ENCODE measurements at regions not wholly inside any gene's neighbourhood (a gene's known extent, or its start where the extent isn't known, plus 50 kb on each side); places are given as distances from the start of the nearest gene placed in this dataset.

DNA sequence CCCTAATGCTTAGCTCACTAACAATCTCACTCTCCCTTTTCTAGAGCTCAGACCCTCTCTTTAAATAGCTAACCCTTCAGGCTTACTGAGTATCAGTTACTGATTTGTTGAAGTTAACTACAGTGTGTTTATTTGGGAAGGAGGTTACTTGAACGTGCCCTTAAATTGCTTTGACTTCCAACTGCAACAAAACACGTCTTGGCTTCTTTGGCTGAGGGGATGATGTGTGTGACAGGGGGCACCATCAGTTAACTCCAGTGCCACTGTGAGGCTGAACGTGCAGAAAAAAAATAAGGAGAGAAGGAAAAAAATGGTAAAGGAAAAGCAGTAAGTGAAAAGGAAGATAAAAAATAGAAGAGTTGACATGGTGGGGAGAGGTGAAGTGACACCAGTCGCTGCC lies 75.1 kb upstream of the NRIP1 start:
- TF ChIP-seq POLR2A (IDR thresholded peaks at IDR 0.05; ENCODE audit: low read length) (no peak), GATA1 (IDR thresholded peaks at IDR 0.05; ENCODE audit: low read depth, low read length) (no peak)
- no peak for DNase-seq

DNA sequence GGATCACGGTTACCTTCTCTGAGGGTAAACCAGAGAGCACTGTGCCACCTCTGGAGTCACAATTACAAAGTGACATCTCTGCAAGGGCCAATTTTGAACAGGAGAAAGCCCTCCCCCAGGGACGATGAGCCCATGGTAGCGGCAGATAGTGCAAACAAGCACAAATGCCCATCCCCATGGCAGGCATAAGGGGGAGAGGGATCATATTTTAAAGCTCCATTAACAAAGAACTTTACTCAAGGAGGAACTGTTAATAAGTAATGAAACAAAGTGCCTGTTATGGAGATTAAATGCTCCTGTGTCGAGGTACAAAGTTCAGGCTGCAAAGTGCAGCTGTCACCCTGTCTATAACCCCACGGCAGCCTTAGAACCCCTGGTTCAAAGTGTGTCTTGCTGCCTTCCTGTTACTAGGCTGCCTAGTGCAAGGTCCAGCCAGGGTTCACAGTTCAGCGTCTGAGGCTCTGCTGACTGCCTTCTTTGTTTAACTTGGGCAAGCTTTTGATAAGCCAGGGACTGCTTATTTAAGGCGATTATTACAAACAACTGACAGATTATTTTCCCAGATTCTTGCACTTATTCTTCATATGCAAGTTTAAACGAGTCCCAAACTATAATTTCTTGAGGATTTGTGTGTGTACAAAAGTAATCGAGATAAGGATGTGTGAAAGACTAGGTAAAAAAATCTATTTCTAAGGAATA lies 75.7 kb upstream of the NRIP1 start:
- no peak for DNase-seq
- TF ChIP-seq POLR2A (IDR thresholded peaks at IDR 0.05; ENCODE audit: low read length) (no peak), GATA1 (IDR thresholded peaks at IDR 0.05; ENCODE audit: low read depth, low read length) (no peak)

GRCh38 chr21:15141261-15141970 lies 76.6 kb upstream of the NRIP1 start:
- TF ChIP-seq GATA1 (IDR thresholded peaks at IDR 0.05; ENCODE audit: low read depth, low read length) (no peak), POLR2A (IDR thresholded peaks at IDR 0.05; ENCODE audit: low read length) (no peak)
- no peak for DNase-seq

DNA sequence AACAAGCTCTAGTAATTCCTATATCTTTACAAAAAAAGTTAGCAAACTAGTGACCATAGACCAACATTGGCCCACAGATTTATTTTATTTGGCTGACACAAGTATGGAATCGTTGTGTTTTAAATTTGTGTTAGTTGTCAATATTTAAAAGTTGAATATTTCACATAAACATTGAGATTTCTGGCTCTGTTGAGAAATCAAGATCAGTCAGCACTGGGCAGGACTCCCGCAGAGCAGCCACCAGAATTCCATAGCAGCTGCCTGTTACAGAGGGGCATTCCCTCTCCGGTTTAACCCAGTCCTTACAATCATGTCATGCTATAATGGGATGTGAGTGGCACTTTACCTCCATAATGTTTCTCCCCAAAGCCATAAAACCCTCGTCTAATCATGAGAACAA lies 79.2 kb upstream of the NRIP1 start:
- DNase-seq, result no peak
- no peak for TF ChIP-seq GATA1 (IDR thresholded peaks at IDR 0.05; ENCODE audit: low read depth, low read length)
- TF ChIP-seq POLR2A (IDR thresholded peaks at IDR 0.05; ENCODE audit: low read length), result no peak

GRCh38 chr21:15148437-15148836 lies 83.6 kb upstream of the NRIP1 start:
- TF ChIP-seq POLR2A (IDR thresholded peaks at IDR 0.05; ENCODE audit: low read length), result no peak
- TF ChIP-seq GATA1 (IDR thresholded peaks at IDR 0.05; ENCODE audit: low read depth, low read length), result no peak
- DNase-seq, result no peak

- no peak for DNase-seq
- TF ChIP-seq POLR2A (IDR thresholded peaks at IDR 0.05; ENCODE audit: low read length), result no peak
- no peak for TF ChIP-seq GATA1 (IDR thresholded peaks at IDR 0.05; ENCODE audit: low read depth, low read length)
Measured at GRCh38 chr21:15149600-15150224, 84.9 kb upstream of the NRIP1 start.

GRCh38 chr21:15151385-15152103 lies 86.7 kb upstream of the NRIP1 start:
- TF ChIP-seq GATA1 (IDR thresholded peaks at IDR 0.05; ENCODE audit: low read depth, low read length) (no peak), POLR2A (IDR thresholded peaks at IDR 0.05; ENCODE audit: low read length) (no peak)
- DNase-seq, result no peak

GRCh38 chr21:15152591-15152990 lies 87.8 kb upstream of the NRIP1 start:
- no peak for DNase-seq

GRCh38 chr21:15159382-15160020 lies 94.7 kb upstream of the NRIP1 start:
- peak; percentile 4 to 33 for DNase-seq
- TF ChIP-seq POLR2A (IDR thresholded peaks at IDR 0.05; ENCODE audit: low read length), result no peak
- no peak for TF ChIP-seq GATA1 (IDR thresholded peaks at IDR 0.05; ENCODE audit: low read depth, low read length)

More at GRCh38 chr21:15152591-15152990, 87.8 kb upstream of the NRIP1 start:
- TF ChIP-seq GATA1 (IDR thresholded peaks at IDR 0.05; ENCODE audit: low read depth, low read length) (no peak), POLR2A (IDR thresholded peaks at IDR 0.05; ENCODE audit: low read length) (no peak)

- DNase-seq, result no peak
- TF ChIP-seq POLR2A (IDR thresholded peaks at IDR 0.05; ENCODE audit: low read length), result no peak
- TF ChIP-seq GATA1 (IDR thresholded peaks at IDR 0.05; ENCODE audit: low read depth, low read length), result no peak
Measured at GRCh38 chr21:15160136-15160535, 95.3 kb upstream of the NRIP1 start.

- no peak for DNase-seq
- TF ChIP-seq POLR2A (IDR thresholded peaks at IDR 0.05; ENCODE audit: low read length), result no peak
Measured at GRCh38 chr21:15162921-15163320, 98.1 kb upstream of the NRIP1 start.

GRCh38 chr21:15164273-15164672 lies 99.5 kb upstream of the NRIP1 start:
- no peak for TF ChIP-seq GATA1 (IDR thresholded peaks at IDR 0.05; ENCODE audit: low read depth, low read length)
- TF ChIP-seq POLR2A (IDR thresholded peaks at IDR 0.05; ENCODE audit: low read length), result no peak
- no peak for DNase-seq

DNA sequence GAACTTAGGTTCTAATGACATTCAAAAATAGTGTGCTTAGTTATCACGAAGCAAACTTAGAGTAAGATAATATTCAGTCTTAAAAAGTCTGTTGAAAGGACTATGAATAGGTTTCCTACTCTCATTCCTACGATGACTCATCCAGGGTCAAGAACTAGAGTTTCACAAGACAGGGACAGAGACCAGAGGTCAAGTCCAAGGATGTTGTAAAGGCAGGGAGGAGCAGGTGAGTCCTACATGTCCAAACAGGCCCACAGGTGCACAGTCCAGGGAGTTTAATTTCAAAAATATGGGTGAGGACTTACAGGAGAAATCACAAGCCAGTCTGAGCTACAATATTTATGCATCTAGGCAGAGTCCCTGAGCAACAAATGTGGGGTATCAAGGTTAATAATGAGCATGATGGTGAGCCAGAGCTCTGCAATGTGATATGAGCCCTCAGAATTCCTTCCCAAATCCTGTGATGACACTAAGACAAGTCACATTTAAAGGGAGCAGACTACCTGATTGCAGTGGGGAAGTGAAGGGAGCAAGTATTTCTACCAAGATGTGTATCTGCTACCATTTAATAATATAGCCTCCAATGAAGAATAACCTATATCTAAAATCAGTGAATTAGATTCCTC lies 100.0 kb upstream of the NRIP1 start:
- no peak for TF ChIP-seq GATA1 (IDR thresholded peaks at IDR 0.05; ENCODE audit: low read depth, low read length)
- TF ChIP-seq POLR2A (IDR thresholded peaks at IDR 0.05; ENCODE audit: low read length), result no peak
- DNase-seq, result no peak

Measured in erythroblast (primary cell).